ENCODE measurements at regions not wholly inside any gene's neighbourhood (a gene's known extent, or its start where the extent isn't known, plus 50 kb on each side); places are given as distances from the start of the nearest gene placed in this dataset.

- TF ChIP-seq EP300 (IDR thresholded peaks at IDR 0.05) (no peak), POLR2AphosphoS5 (IDR thresholded peaks at IDR 0.05) (no peak), POLR2A (IDR thresholded peaks at IDR 0.05) (no peak)
- TF ChIP-seq, protein P1, sequence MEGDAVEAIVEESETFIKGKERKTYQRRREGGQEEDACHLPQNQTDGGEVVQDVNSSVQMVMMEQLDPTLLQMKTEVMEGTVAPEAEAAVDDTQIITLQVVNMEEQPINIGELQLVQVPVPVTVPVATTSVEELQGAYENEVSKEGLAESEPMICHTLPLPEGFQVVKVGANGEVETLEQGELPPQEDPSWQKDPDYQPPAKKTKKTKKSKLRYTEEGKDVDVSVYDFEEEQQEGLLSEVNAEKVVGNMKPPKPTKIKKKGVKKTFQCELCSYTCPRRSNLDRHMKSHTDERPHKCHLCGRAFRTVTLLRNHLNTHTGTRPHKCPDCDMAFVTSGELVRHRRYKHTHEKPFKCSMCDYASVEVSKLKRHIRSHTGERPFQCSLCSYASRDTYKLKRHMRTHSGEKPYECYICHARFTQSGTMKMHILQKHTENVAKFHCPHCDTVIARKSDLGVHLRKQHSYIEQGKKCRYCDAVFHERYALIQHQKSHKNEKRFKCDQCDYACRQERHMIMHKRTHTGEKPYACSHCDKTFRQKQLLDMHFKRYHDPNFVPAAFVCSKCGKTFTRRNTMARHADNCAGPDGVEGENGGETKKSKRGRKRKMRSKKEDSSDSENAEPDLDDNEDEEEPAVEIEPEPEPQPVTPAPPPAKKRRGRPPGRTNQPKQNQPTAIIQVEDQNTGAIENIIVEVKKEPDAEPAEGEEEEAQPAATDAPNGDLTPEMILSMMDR (IDR thresholded peaks at IDR 0.05): no peak
Measured at GRCh38 chr2:52877703-52878102, 889.9 kb upstream of the CHAC2 start.
